ENCODE measurements at regions not wholly inside any gene's neighbourhood (a gene's known extent, or its start where the extent isn't known, plus 50 kb on each side); places are given as distances from the start of the nearest gene placed in this dataset.
"Not testable (repeated sequence)": the region's sequence is repeated elsewhere in the genome, so short reads cannot be mapped to it uniquely, and the experiment has no call there.

DNA sequence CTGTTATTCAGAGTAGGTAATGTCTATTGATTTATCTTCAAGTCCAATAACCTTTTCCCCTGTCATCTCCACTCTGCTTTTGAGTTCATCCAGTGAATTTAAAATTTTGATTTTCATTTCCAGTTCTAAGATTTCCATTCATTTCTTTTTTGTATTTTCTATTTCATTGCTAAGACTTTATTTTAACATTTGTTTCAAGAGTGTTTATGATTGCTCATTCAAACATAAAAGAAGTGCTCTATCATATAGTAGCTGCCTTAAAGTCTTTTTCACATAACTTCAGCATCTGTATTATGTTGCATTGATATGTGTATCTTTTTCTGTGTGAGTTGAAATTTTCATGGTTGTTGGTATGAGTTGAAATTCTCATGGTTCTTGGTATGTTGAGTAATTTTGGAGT, 341.6 kb downstream of the SOX4 start:
- no peak for DNase-seq

DNA sequence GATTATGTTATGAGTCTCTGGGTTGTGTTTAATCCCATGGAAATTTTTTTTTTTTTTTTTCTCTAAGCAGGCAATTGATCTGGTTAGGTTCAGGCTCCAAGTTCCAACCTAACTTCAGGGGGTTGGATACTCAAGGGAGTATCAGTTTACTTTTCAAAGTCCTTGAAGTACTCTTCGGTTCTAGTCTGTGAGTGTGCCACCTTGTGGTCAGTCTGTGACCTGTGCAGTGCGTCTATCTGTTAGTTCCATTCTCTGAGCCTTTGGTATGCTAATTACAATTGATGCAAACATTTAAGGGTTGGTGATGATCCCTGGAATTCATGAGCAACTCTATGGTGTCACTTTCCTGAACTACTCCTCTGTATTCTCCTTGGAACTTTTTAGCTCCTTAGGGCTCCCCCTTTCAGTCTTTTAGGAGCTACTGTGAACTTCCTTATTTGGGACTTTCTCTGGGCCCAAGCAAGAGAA, 342.0 kb downstream of the SOX4 start:
- no peak for DNase-seq

DNA sequence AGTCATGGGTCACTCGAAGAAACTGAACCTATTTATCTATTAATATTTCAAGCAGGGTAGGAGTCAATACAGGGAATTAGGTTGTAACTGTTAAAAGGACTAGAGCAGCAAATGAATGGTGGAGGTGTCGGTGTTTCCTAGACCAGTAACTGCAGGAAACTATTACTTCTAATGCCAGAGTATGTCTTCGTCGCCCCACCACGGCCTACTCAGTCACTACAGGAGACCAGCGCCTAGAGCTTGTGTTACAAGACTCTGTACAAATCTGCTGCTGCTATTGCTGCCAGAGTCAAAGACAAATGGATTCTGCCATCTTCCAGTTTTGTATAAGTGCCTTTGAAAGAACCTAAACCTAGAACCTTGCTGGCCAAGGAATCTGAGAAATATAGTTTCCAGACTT, 343.9 kb downstream of the SOX4 start:
- no peak for DNase-seq

- DNase-seq = not testable (repeated sequence)
Observed at GRCh38 chr6:21939066-21939465, 345.5 kb downstream of the SOX4 start.

- DNase-seq = no peak
Observed at GRCh38 chr6:21941926-21942325, 348.4 kb downstream of the SOX4 start.

GRCh38 chr6:21942897-21943296, 349.3 kb downstream of the SOX4 start:
- no peak for DNase-seq

GRCh38 chr6:21946298-21946783, 350.5 kb downstream of the PRL start:
- DNase-seq = no peak

DNA sequence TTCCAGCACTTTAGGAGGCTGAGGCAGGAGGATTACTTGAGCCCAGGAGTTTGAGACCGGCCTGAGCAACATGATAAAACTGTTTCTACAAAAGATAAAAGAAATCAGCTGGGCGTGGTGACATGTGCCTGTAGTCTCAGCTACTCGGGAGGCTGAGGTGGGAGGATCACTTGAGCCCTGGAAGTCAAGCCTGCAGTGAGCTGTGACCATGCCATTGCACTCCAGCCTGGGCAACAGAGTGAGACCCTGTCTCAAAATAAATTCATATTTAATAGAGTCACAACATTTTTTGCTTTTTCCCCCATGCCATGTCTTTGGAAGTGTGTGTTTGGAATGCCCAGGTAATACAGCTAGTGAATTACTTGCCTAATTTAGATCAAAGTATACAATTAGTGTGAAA, 349.6 kb downstream of the PRL start:
- not testable (repeated sequence) for DNase-seq

DNA sequence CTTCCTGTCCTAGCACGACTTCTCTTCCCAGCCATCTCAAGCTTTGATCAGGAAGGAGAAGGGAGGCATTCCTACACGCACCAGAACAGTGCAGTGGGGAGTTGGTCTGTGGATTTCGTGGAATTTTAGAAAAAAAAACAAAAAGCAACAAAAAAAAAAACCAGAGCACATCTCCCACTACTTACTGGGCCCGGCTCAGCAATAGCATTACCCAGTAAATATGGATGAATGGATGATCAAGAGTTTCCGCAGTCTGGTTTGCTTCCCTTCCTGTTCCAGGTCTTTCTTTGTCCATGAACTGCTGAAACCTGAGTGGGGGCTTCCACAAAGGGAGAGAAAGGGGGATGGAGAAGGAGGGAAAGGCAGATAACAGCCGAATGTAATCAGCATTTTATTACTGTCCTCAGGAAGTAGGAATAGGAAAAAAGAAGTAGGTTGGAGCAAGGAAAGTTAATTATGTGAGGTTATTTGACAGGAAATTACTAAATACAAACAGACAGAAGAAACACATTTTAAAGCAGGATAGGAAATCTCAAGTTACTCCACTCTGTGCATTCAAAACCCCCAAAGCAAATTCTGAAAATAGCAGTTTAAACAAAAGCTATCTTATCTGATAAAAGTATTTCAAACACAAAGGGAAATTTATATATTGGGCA, 349.0 kb downstream of the PRL start:
- DNase-seq = no peak

DNA sequence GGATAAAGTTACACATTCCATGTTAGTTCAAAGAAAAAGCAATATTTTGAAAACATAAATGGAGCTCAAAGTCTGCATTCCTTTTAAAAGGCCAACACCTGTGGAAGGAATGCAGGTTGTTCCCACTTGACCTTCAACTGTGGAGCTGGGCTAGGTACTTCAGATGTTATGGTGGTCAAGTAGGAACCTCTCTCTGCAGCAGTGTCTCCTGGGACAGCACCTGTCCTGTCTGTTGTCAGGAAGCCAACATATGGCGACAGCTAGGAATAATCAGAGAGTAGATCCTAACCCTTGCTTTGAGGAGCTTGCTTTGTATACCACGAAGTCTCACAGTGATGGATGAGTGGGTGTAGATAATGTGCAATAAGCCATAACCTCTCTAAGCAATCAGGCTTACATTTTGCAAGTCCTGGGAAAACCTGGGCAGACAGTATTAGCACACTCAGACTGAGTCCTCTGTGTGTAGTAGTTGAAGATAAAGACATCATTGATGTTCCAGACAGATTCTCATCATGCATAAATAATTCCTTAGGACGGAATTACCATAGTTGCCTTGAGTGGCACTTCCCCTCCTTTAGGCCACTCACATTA, 347.5 kb downstream of the PRL start:
- DNase-seq = no peak

GRCh38 chr6:21952367-21952766, 344.5 kb downstream of the PRL start:
- DNase-seq = no peak

GRCh38 chr6:21953831-21954801, 342.7 kb downstream of the PRL start:
- DNase-seq = no peak

GRCh38 chr6:21955053-21955595, 341.7 kb downstream of the PRL start:
- no peak for DNase-seq

- DNase-seq = no peak
Observed at GRCh38 chr6:21955951-21956350, 340.9 kb downstream of the PRL start.

GRCh38 chr6:21958428-21958827, 338.4 kb downstream of the PRL start:
- DNase-seq = no peak

- DNase-seq = no peak
Observed at GRCh38 chr6:21961226-21961625, 335.6 kb downstream of the PRL start.

DNA sequence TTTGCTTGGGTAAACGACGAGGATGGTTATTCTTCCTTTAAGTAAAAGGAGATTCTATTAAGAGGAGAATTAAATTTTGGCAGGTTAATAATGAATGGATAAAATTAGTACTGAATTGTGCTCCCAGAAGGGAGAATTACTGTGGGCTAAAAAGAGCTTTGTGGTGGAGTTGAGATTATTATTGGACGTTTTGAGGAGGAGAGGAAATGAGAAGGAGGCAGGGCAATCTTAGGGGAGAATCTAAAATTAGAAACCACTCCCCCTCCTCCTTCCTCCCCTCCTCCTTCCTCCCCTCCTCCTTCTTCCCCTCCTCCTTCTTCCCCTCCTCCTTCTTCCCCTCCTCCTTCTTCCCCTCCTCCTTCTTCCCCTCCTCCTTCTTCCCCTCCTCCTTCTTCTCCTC, 331.8 kb downstream of the PRL start:
- DNase-seq = no peak

DNA sequence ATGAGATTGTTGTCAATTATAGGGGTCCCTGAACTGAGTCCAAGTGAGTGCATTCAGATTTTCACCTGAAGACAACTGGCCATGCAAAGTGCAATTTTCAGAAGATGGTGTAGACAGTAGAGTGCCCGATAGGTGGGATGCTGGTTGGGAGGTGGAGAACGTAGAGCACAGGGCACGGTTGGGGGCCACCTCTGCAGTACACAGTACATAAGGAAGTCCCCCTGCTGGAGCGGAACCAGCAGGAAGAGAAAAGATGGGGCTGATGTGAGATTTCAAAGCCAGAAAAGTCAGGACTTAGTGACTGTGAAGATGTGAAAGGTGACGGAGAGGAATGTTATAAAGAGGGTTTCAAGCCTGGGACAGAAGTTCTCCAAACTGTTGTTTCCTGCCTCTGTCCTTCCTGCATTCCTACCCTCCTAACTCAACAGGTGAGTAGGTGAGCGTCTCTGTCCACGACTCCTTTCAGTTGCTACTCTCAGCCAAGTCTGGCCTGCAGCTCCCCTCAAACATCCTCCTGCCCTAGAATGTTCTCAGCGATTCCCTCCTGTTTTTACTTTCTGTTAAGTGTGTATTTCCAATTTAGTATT, 330.8 kb downstream of the PRL start:
- no peak for DNase-seq

- no peak for DNase-seq
Observed at GRCh38 chr6:21967056-21967974, 329.5 kb downstream of the PRL start.

DNA sequence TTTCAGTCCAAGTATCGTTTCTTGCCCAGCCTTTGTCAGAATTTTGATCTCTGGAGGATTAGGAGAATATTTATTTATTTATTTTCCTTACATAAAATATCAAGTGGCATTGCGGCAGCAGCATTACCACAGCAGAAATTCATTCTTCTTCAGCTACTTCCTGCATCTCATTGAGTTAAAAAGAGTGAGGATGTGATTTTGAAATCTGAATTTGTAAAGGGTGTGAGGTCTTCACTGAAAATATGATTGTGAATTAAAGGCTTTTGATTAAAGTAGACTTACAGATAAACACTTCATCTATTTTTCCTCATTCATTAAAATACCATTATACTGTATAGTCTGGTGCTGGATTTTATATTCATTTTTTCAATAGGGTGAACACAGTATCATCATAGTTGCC, 328.4 kb downstream of the PRL start:
- no peak for DNase-seq

GRCh38 chr6:21969192-21969591, 327.6 kb downstream of the PRL start:
- DNase-seq = no peak
